B cell (primary cell): ENCODE measurements at regions not wholly inside any gene's neighbourhood (a gene's known extent, or its start where the extent isn't known, plus 50 kb on each side); places are given as distances from the start of the nearest gene placed in this dataset.

ENCODE experiments used
- ATAC-seq: fragments of 200-7000 bp; cut with Tn5 transposase; one replicate; pipeline ENCODE4 v1.10.0; 2021; ENCODE audit warnings: low read depth, mild to moderate bottlenecking, moderate number of reproducible peaks, moderate library complexity
- CTCF ChIA-PET: fragments of 350-600 bp; sonication (Branson Sonifier 250); formaldehyde crosslinking; loops from one replicate; lab custom pipeline; 2021; ENCODE audit warnings: antibody characterized with exemption, inconsistent platforms; lab: Charles Lee
- POLR2A ChIA-PET: fragments of 350-600 bp; sonication (Branson Sonifier 250); formaldehyde crosslinking; loops from one replicate; lab custom pipeline; 2021; ENCODE audit warnings: antibody characterized with exemption; lab: Charles Lee
- DNase-seq: peaks from one replicate; pipeline ENCODE4 v3.0.0; 2013
- H2AFZ ChIP-seq: 2 replicates; pipeline ENCODE4 v1.6.1; 2012; ENCODE audit warnings: mild to moderate bottlenecking, low read depth, low read length; ENCODE audit not compliant: insufficient read depth, poor library complexity, severe bottlenecking
- H3K27ac ChIP-seq, 2 donors: 1 replicate in 1 of 2; 2 replicates in 1 of 2; pipeline ENCODE4 v1.5.1; 2012 to 2013; ENCODE audit warnings: low read length in 2 of 2, mild to moderate bottlenecking in 2 of 2, moderate library complexity in 1 of 2
- H3K27me3 ChIP-seq, 4 experiments: fragments of 200-600 bp in 1 of 4; sonication (generic) in 1 of 4; replicated peaks in 1 of 4; 1 replicate in 2 of 4; 2 replicates in 2 of 4; pipeline versions ENCODE4 v1.6.1 to v1.7.0; 2013 to 2016; ENCODE audit warnings: low read length in 3 of 4, mild to moderate bottlenecking in 2 of 4, mixed read lengths in 1 of 4, moderate library complexity in 1 of 4; ENCODE audit not compliant: insufficient read depth in 4 of 4, control insufficient read depth in 3 of 4; ENCODE audit errors: control extremely low read depth in 1 of 4
- H3K36me3 ChIP-seq, 2 experiments: replicated peaks in 1 of 2; 1 replicate in 1 of 2; 2 replicates in 1 of 2; pipeline versions ENCODE4 v1.6.1 to v1.7.1; 2013; ENCODE audit warnings: low read length in 1 of 2; ENCODE audit not compliant: insufficient read depth in 2 of 2, control insufficient read depth in 1 of 2; ENCODE audit errors: control extremely low read depth in 1 of 2, extremely low read depth in 1 of 2
- H3K4me1 ChIP-seq, 2 donors: fragments of 200-600 bp in 1 of 2; sonication (generic) in 1 of 2; 1 replicate in 1 of 2; 2 replicates in 1 of 2; pipeline versions ENCODE4 v1.5.1 to v1.6.1; 2013 to 2017; ENCODE audit warnings: low read length in 2 of 2; ENCODE audit not compliant: control insufficient read depth in 2 of 2, insufficient read depth in 2 of 2
- H3K4me2 ChIP-seq: replicated peaks from 2 replicates; pipeline ENCODE3; 2012; ENCODE audit warnings: mild to moderate bottlenecking, low read depth, low read length; ENCODE audit not compliant: poor library complexity, severe bottlenecking
- H3K4me3 ChIP-seq, 5 experiments: fragments of 200-600 bp in 1 of 5; sonication (generic) in 1 of 5; 1 replicate in 3 of 5; 2 replicates in 2 of 5; pipeline versions ENCODE4 v1.5.1 to v1.7.0; 2011 to 2016; ENCODE audit warnings: low read length in 4 of 5, mild to moderate bottlenecking in 4 of 5, low read depth in 2 of 5, control low read depth in 1 of 5, moderate library complexity in 1 of 5; ENCODE audit not compliant: insufficient read depth in 1 of 5; ENCODE audit errors: control extremely low read depth in 1 of 5, extremely low read depth in 1 of 5
- H3K79me2 ChIP-seq: fragments of 200-600 bp; sonication (generic); one replicate; pipeline ENCODE4 v1.6.0; 2016; ENCODE audit warnings: low read length; ENCODE audit not compliant: control insufficient read depth, insufficient read depth
- H3K9ac ChIP-seq: fragments of 200-600 bp; sonication (generic); 2 replicates; pipeline ENCODE4 v1.6.1; 2017; ENCODE audit warnings: mild to moderate bottlenecking, low read length, moderate library complexity
- H3K9me3 ChIP-seq, 3 donors: one replicate each; pipeline versions ENCODE4 v1.6.1 to v1.7.1; 2013; ENCODE audit warnings: low read length in 2 of 3; ENCODE audit not compliant: control insufficient read depth in 2 of 3, insufficient read depth in 1 of 3; ENCODE audit errors: control extremely low read depth in 1 of 3
- H4K20me1 ChIP-seq: 2 replicates; pipeline ENCODE4 v1.6.0; 2012; ENCODE audit warnings: mild to moderate bottlenecking, low read length; ENCODE audit not compliant: insufficient read depth, control insufficient read depth, poor library complexity, severe bottlenecking
- H3K27ac Mint-ChIP-seq: one replicate; pipeline ENCODE4 v1.8.0; 2021; ENCODE audit warnings: mixed read lengths
- H3K27me3 Mint-ChIP-seq: one replicate; pipeline ENCODE4 v1.8.0; 2021; ENCODE audit warnings: mixed read lengths
- H3K4me1 Mint-ChIP-seq: one replicate; pipeline ENCODE4 v1.8.0; 2021; ENCODE audit warnings: mixed read lengths
- H3K4me3 Mint-ChIP-seq: one replicate; pipeline ENCODE4 v1.8.0; 2021; ENCODE audit warnings: mixed read lengths
- H3K9me3 Mint-ChIP-seq: one replicate; pipeline ENCODE4 v1.8.0; 2022; ENCODE audit warnings: mixed read lengths; ENCODE audit not compliant: insufficient read depth
- CTCF ChIP-seq: fragments of 200-600 bp; IDR thresholded peaks from one replicate; pipeline ENCODE4 v1.8.0; 2022; ENCODE audit warnings: antibody characterized with exemption, mild to moderate bottlenecking
- EZH2 ChIP-seq: IDR thresholded peaks from 2 replicates; pipeline ENCODE4 v1.6.1; 2012; ENCODE audit warnings: borderline replicate concordance, low read depth, mild to moderate bottlenecking, moderate library complexity, low read length; ENCODE audit not compliant: insufficient read depth, poor library complexity, severe bottlenecking
- WGBS: methylation state at CpG from one replicate; pipeline ENCODE4 v1.1.5; 2013; ENCODE audit warnings: missing lambda C conversion rate; ENCODE audit not compliant: insufficient coverage; 5-methylcytosine and 5-hydroxymethylcytosine counted together
- intact Hi-C: fragments of 100-400 bp; cut with micrococcal nuclease; formaldehyde crosslinking; loops from one replicate; pipeline ENCODE4 v1.10.0; 2022

GRCh38 chr11:41982975-41983374 lies 523.5 kb upstream of the LRRC4C start:
- Mint-ChIP-seq H3K27me3 (no peaks in the 10 kb centered on the region), H3K4me3 (no peak overlapping the region), H3K4me1 (no peaks in the 10 kb centered on the region), H3K9me3 (peaks cover 7% of the 10 kb centered on the region), H3K27ac (no peak overlapping the region)
- ATAC-seq (no peak), DNase-seq (no peak)
- H3K36me3 ChIP-seq: no peaks in the 10 kb centered on the region
- ChIA-PET CTCF (interaction anchor here (0.9 kb wide), 1 partner anchor 9 kb away, joined by 3 read pairs; no protein-coding TSS in a partner anchor), POLR2A (no interaction called here)
- no peak overlapping the region for H3K9ac ChIP-seq
- no CpG with 5 or more reads among the region's 3 CpGs for WGBS
- TF ChIP-seq EZH2: no peak
- H3K79me2 ChIP-seq: no peaks in the 10 kb centered on the region
- H2AFZ ChIP-seq: no peak overlapping the region
- H3K4me2 ChIP-seq: no peak overlapping the region
- no peaks in the 10 kb centered on the region for H3K4me1 ChIP-seq
- no peaks in the 10 kb centered on the region for H3K27me3 ChIP-seq
- intact Hi-C loops: no loop called here
- H3K9me3 ChIP-seq: no peaks in the 10 kb centered on the region
- no peaks in the 10 kb centered on the region for H4K20me1 ChIP-seq
- H3K4me3 ChIP-seq: no peak overlapping the region
- H3K27ac ChIP-seq: no peak overlapping the region

GRCh38 chr11:41983475-41983874 lies 524.0 kb upstream of the LRRC4C start:
- no peak overlapping the region for H3K27ac Mint-ChIP-seq
- H3K27me3 ChIP-seq: no peaks in the 10 kb centered on the region
- ATAC-seq: no peak
- POLR2A ChIA-PET: no interaction called here
- H3K9me3 ChIP-seq: no peaks in the 10 kb centered on the region
- no peaks in the 10 kb centered on the region for H3K4me1 ChIP-seq
- no peak for TF ChIP-seq EZH2
- TF ChIP-seq CTCF: no peak
- H3K4me3 Mint-ChIP-seq: no peak overlapping the region
- intact Hi-C loops: no loop called here
- no peak overlapping the region for H3K4me3 ChIP-seq
- no peaks in the 10 kb centered on the region for H3K79me2 ChIP-seq
- H3K4me1 Mint-ChIP-seq: no peaks in the 10 kb centered on the region
- no peak overlapping the region for H3K9ac ChIP-seq
- H3K36me3 ChIP-seq: no peaks in the 10 kb centered on the region
- DNase-seq: no peak
- H3K27me3 Mint-ChIP-seq: no peaks in the 10 kb centered on the region
- H3K4me2 ChIP-seq: no peak overlapping the region
- H3K27ac ChIP-seq: no peak overlapping the region
- no peaks in the 10 kb centered on the region for H4K20me1 ChIP-seq
- CTCF ChIA-PET: interaction anchor here (0.9 kb wide), 1 partner anchor 9 kb away, joined by 3 read pairs; no protein-coding TSS in a partner anchor
- H2AFZ ChIP-seq: no peak overlapping the region
- peaks cover 7% of the 10 kb centered on the region for H3K9me3 Mint-ChIP-seq
